ENCODE measurements at regions not wholly inside any gene's neighbourhood (a gene's known extent, or its start where the extent isn't known, plus 50 kb on each side); places are given as distances from the start of the nearest gene placed in this dataset.

GRCh38 chr5:2030131-2030530, 147.4 kb upstream of the IRX4 start:
- no peak overlapping the region for H3K4me3 ChIP-seq (ENCODE audit: low read depth, low read length)
- no peak for DNase-seq (ENCODE audit: low read depth)

- DNase-seq (ENCODE audit: low read depth): no peak
- no peak overlapping the region for H3K4me3 ChIP-seq (ENCODE audit: low read depth, low read length)
Observed at GRCh38 chr5:2029206-2029605, 146.5 kb upstream of the IRX4 start.

GRCh38 chr5:2027790-2028189, 145.1 kb upstream of the IRX4 start:
- no peak overlapping the region for H3K4me3 ChIP-seq (ENCODE audit: low read depth, low read length)
- no peak for DNase-seq (ENCODE audit: low read depth)

- H3K4me3 ChIP-seq (ENCODE audit: low read depth, low read length): no peak overlapping the region
- DNase-seq (ENCODE audit: low read depth): no peak
Observed at GRCh38 chr5:2024986-2025721, 142.4 kb upstream of the IRX4 start.

- no peak for DNase-seq (ENCODE audit: low read depth)
- no peak overlapping the region for H3K4me3 ChIP-seq (ENCODE audit: low read depth, low read length)
Observed at GRCh38 chr5:2023196-2023595, 140.5 kb upstream of the IRX4 start.

- no peak for DNase-seq (ENCODE audit: low read depth)
- no peak overlapping the region for H3K4me3 ChIP-seq (ENCODE audit: low read depth, low read length)
Observed at GRCh38 chr5:2022436-2022835, 139.7 kb upstream of the IRX4 start.

GRCh38 chr5:2021484-2022176, 138.9 kb upstream of the IRX4 start:
- no peak overlapping the region for H3K4me3 ChIP-seq (ENCODE audit: low read depth, low read length)
- DNase-seq (ENCODE audit: low read depth): no peak

GRCh38 chr5:2020730-2021129, 138.0 kb upstream of the IRX4 start:
- DNase-seq (ENCODE audit: low read depth): no peak
- H3K4me3 ChIP-seq (ENCODE audit: low read depth, low read length): no peak overlapping the region

- DNase-seq (ENCODE audit: low read depth): no peak
- no peak overlapping the region for H3K4me3 ChIP-seq (ENCODE audit: low read depth, low read length)
Observed at GRCh38 chr5:2019716-2020115, 137.0 kb upstream of the IRX4 start.

- no peak overlapping the region for H3K4me3 ChIP-seq (ENCODE audit: low read depth, low read length)
- no peak for DNase-seq (ENCODE audit: low read depth)
Observed at GRCh38 chr5:2018390-2018724, 135.6 kb upstream of the IRX4 start.

GRCh38 chr5:2017540-2018389, 135.0 kb upstream of the IRX4 start:
- no peak overlapping the region for H3K4me3 ChIP-seq (ENCODE audit: low read depth, low read length)
- DNase-seq (ENCODE audit: low read depth): no peak

- no peak for DNase-seq (ENCODE audit: low read depth)
Observed at GRCh38 chr5:2015961-2016360, 133.2 kb upstream of the IRX4 start.

GRCh38 chr5:2015124-2015848, 132.6 kb upstream of the IRX4 start:
- no peak overlapping the region for H3K4me3 ChIP-seq (ENCODE audit: low read depth, low read length)
- no peak for DNase-seq (ENCODE audit: low read depth)

More at GRCh38 chr5:2015961-2016360, 133.2 kb upstream of the IRX4 start:
- H3K4me3 ChIP-seq (ENCODE audit: low read depth, low read length): no peak overlapping the region

- no peak for DNase-seq (ENCODE audit: low read depth)
- no peak overlapping the region for H3K4me3 ChIP-seq (ENCODE audit: low read depth, low read length)
Observed at GRCh38 chr5:2014058-2014610, 131.4 kb upstream of the IRX4 start.

- H3K4me3 ChIP-seq (ENCODE audit: low read depth, low read length): no peak overlapping the region
- no peak for DNase-seq (ENCODE audit: low read depth)
Observed at GRCh38 chr5:2013301-2014057, 130.8 kb upstream of the IRX4 start.

GRCh38 chr5:2012885-2013284, 130.2 kb upstream of the IRX4 start:
- no peak overlapping the region for H3K4me3 ChIP-seq (ENCODE audit: low read depth, low read length)
- DNase-seq (ENCODE audit: low read depth): no peak

GRCh38 chr5:2011481-2012411, 129.0 kb upstream of the IRX4 start:
- no peak for DNase-seq (ENCODE audit: low read depth)

GRCh38 chr5:2010940-2011339, 128.2 kb upstream of the IRX4 start:
- DNase-seq (ENCODE audit: low read depth): no peak
- no peak overlapping the region for H3K4me3 ChIP-seq (ENCODE audit: low read depth, low read length)

More at GRCh38 chr5:2011481-2012411, 129.0 kb upstream of the IRX4 start:
- H3K4me3 ChIP-seq (ENCODE audit: low read depth, low read length): no peak overlapping the region

All from skeletal muscle cell (primary cell).